ENCODE measurements at regions not wholly inside any gene's neighbourhood (a gene's known extent, or its start where the extent isn't known, plus 50 kb on each side); places are given as distances from the start of the nearest gene placed in this dataset.

GRCh38 chr5:21649969-21650368 lies 1203.2 kb downstream of the CDH12 start:
- Histone ChIP-seq H3K4me3 (ENCODE audit: low read depth in 1 of 2, low read length in 1 of 2) (no peak overlapping the region), H3K4me1 (ENCODE audit: control insufficient read depth in 1 of 2, insufficient read depth in 1 of 2, low read depth in 1 of 2, low read length in 1 of 2) (no peaks in the 10 kb centered on the region), H3K27ac (no peak overlapping the region), H3K36me3 (no peaks in the 10 kb centered on the region), H3K27me3 (no peaks in the 10 kb centered on the region), H3K9me3 (no peaks in the 10 kb centered on the region)
- TF ChIP-seq CTCF (IDR thresholded peaks at IDR 0.05): no peak

- Histone ChIP-seq H3K4me1 (ENCODE audit: control insufficient read depth in 1 of 2, insufficient read depth in 1 of 2, low read depth in 1 of 2, low read length in 1 of 2) (no peaks in the 10 kb centered on the region), H3K36me3 (no peaks in the 10 kb centered on the region), H3K27me3 (no peaks in the 10 kb centered on the region), H3K9me3 (no peaks in the 10 kb centered on the region), H3K4me3 (ENCODE audit: low read depth in 1 of 2, low read length in 1 of 2) (no peak overlapping the region), H3K27ac (no peak overlapping the region)
- TF ChIP-seq CTCF (IDR thresholded peaks at IDR 0.05): no peak
Measured at GRCh38 chr5:21646469-21646868, 1206.7 kb downstream of the CDH12 start.

DNA sequence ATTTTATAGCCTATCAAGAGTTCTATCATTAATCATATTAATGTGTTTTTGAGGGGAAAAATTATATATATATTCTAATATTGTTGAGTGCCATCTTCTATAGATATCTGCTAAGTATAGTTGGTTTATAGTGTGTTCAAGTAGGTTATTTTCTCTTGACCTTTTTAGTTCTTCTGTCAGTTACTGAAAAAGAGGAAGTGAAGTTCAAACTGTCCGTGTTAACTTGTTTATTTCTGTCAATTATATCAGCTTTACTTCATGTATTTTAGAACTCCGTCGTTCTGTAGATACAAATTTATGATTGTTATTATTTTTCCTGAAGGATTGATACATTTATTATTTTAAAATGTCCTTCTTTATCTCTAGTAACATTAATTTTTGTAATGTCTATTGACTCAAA lies 1209.1 kb downstream of the CDH12 start:
- Histone ChIP-seq H3K9me3 (no peaks in the 10 kb centered on the region), H3K4me1 (ENCODE audit: control insufficient read depth in 1 of 2, insufficient read depth in 1 of 2, low read depth in 1 of 2, low read length in 1 of 2) (no peaks in the 10 kb centered on the region), H3K36me3 (no peaks in the 10 kb centered on the region), H3K27me3 (no peaks in the 10 kb centered on the region), H3K4me3 (ENCODE audit: low read depth in 1 of 2, low read length in 1 of 2) (no peak overlapping the region), H3K27ac (no peak overlapping the region)
- no peak for TF ChIP-seq CTCF (IDR thresholded peaks at IDR 0.05)

DNA sequence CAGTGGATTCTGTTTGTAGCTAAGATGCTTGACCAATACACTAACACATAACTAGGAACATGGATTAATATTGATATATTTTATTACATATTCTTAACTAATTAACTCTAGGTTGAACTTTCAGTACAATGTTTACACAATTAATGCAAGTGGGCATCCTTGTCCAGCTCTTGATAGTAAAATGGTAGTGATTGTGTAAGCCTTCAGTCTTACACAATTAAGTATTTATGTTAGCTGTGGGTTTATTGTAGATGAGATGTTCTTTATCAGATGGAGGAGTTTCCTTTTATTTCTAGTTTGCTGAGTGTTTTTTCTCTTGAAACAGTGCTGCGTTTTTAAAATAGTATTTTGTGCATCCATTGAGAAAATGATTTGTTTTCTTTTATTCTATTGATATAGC lies 1210.8 kb downstream of the CDH12 start:
- H3K27ac ChIP-seq: no peak overlapping the region
- H3K4me1 ChIP-seq (ENCODE audit: control insufficient read depth in 1 of 2, insufficient read depth in 1 of 2, low read depth in 1 of 2, low read length in 1 of 2): no peaks in the 10 kb centered on the region
- no peak overlapping the region for H3K4me3 ChIP-seq (ENCODE audit: low read depth in 1 of 2, low read length in 1 of 2)
- TF ChIP-seq CTCF (IDR thresholded peaks at IDR 0.05): no peak
- H3K27me3 ChIP-seq: no peaks in the 10 kb centered on the region
- H3K9me3 ChIP-seq: no peaks in the 10 kb centered on the region
- no peaks in the 10 kb centered on the region for H3K36me3 ChIP-seq

GRCh38 chr5:21623831-21624230 lies 1229.3 kb downstream of the CDH12 start:
- Histone ChIP-seq H3K4me1 (ENCODE audit: control insufficient read depth in 1 of 2, insufficient read depth in 1 of 2, low read depth in 1 of 2, low read length in 1 of 2) (no peaks in the 10 kb centered on the region), H3K27ac (no peak overlapping the region), H3K4me3 (ENCODE audit: low read depth in 1 of 2, low read length in 1 of 2) (no peak overlapping the region), H3K36me3 (no peaks in the 10 kb centered on the region), H3K9me3 (no peaks in the 10 kb centered on the region), H3K27me3 (no peaks in the 10 kb centered on the region)
- TF ChIP-seq CTCF (IDR thresholded peaks at IDR 0.05): no peak

DNA sequence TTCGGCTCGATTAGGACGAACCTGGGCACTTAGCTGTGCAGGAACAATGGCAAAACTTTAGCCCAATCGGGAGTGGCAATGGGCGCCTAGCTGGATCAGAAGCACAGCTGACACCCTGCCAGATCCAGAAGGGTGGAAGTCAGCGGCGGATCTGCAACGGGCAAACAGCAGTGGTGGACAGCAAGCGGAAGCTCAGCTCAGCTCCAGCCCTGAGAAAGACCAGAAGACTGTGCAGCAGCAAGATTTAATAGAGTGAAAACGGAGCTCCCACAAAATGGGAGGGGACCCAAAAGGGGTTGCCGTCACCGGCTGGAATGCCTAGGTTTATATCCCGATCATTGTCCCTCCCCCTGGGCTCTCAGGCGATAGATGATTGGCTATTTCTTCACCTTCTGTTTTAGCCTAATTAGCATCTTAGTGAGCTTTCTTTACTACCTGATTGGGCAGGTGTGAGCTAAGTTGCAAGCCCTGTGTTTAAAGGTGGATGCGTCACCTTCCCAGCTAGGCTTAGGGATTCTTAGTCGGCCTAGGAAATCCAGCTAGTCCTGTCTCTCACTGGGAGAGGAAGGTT lies 1237.9 kb downstream of the CDH12 start:
- Histone ChIP-seq H3K36me3 (no peaks in the 10 kb centered on the region), H3K27me3 (no peaks in the 10 kb centered on the region), H3K4me1 (ENCODE audit: control insufficient read depth in 1 of 2, insufficient read depth in 1 of 2, low read depth in 1 of 2, low read length in 1 of 2) (no peaks in the 10 kb centered on the region), H3K9me3 (no peaks in the 10 kb centered on the region), H3K4me3 (ENCODE audit: low read depth in 1 of 2, low read length in 1 of 2) (no peak overlapping the region), H3K27ac (no peak overlapping the region)
- TF ChIP-seq CTCF (IDR thresholded peaks at IDR 0.05): no peak
